ENCODE measurements at regions not wholly inside any gene's neighbourhood (a gene's known extent, or its start where the extent isn't known, plus 50 kb on each side); places are given as distances from the start of the nearest gene placed in this dataset.
A peak's percentile ranks its signal among the peaks of the same experiment; 100 is the strongest.

DNA sequence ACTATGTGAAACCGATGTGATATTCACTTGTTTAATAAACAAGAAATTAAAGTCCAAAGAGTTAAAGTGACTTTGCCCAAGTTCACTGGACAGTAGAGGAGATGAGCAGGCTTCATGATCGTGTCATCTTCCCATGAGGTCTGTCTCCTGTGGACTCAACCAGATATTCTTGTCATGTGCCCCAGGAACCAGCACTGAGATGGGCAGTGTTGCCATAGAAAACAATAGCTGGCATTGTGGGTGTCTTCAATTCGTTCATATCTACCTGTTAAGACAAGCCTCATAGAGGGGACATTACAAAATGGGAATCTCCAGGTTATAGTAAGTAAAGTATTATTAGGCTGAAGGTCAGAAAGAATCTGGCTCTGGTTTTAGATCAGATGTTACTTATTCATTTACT, 184.8 kb upstream of the BCL6 start:
- Mint-ChIP-seq H3K36me3 (ENCODE audit: low read depth) (peaks cover 7% of the 10 kb centered on the region), H3K4me3 (no peak overlapping the region), H3K27me3 (no peaks in the 10 kb centered on the region), H3K27ac (peak overlapping the region; percentile 37), H3K9me3 (no peaks in the 10 kb centered on the region), H3K4me1 (ENCODE audit: low read depth) (peaks cover 46% of the 10 kb centered on the region)
- ChIA-PET POLR2A (interaction anchor here (1.2 to 1.3 kb wide), 2 partner anchors 185 to 187 kb away, joined by 3 read pairs; partner anchors contain the start of gene BCL6), CTCF (interaction anchor here (0.5 to 6.0 kb wide), 3 partner anchors 80 to 190 kb away, joined by 3 to 32 read pairs (median 5); partner anchors contain the start of gene BCL6)
- ATAC-seq (no peak), DNase-seq (no peak)
- TF ChIP-seq, protein P1, sequence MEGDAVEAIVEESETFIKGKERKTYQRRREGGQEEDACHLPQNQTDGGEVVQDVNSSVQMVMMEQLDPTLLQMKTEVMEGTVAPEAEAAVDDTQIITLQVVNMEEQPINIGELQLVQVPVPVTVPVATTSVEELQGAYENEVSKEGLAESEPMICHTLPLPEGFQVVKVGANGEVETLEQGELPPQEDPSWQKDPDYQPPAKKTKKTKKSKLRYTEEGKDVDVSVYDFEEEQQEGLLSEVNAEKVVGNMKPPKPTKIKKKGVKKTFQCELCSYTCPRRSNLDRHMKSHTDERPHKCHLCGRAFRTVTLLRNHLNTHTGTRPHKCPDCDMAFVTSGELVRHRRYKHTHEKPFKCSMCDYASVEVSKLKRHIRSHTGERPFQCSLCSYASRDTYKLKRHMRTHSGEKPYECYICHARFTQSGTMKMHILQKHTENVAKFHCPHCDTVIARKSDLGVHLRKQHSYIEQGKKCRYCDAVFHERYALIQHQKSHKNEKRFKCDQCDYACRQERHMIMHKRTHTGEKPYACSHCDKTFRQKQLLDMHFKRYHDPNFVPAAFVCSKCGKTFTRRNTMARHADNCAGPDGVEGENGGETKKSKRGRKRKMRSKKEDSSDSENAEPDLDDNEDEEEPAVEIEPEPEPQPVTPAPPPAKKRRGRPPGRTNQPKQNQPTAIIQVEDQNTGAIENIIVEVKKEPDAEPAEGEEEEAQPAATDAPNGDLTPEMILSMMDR (IDR thresholded peaks at IDR 0.05) = no peak
- intact Hi-C loops (cut with micrococcal nuclease) = no loop called here

DNA sequence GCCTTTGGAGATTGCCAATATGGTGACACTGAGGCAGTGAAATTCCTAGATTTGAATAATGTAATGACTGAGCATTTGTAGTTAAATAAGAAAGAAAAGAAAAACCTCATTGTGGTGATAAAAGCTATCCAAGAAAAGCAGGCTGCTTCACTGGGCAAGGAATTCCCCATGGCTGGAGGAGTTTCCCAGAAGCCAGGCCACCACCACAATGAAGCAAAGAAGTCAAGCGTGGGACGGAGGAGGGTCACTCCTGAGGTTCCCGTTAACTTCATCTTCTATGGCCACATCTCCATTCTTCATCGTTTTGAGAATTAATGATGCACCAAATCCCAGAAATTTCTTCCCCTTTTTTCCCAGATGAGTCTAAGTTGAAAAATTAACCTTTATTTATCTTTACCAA, 185.8 kb upstream of the BCL6 start:
- TF ChIP-seq, protein P1 (IDR thresholded peaks at IDR 0.05) = no peak
- Mint-ChIP-seq H3K4me1 (ENCODE audit: low read depth) (peaks cover 46% of the 10 kb centered on the region), H3K9me3 (no peaks in the 10 kb centered on the region), H3K27ac (no peak overlapping the region), H3K4me3 (no peak overlapping the region), H3K36me3 (ENCODE audit: low read depth) (no peaks in the 10 kb centered on the region), H3K27me3 (no peaks in the 10 kb centered on the region)
- DNase-seq (no peak), ATAC-seq (no peak)
- CTCF ChIA-PET = interaction anchor here (1.1 kb wide), 1 partner anchor 186 kb away, joined by 5 read pairs; the partner anchor contains the start of gene BCL6
- intact Hi-C loops (cut with micrococcal nuclease) = no loop called here
- POLR2A ChIA-PET = no interaction called here

DNA sequence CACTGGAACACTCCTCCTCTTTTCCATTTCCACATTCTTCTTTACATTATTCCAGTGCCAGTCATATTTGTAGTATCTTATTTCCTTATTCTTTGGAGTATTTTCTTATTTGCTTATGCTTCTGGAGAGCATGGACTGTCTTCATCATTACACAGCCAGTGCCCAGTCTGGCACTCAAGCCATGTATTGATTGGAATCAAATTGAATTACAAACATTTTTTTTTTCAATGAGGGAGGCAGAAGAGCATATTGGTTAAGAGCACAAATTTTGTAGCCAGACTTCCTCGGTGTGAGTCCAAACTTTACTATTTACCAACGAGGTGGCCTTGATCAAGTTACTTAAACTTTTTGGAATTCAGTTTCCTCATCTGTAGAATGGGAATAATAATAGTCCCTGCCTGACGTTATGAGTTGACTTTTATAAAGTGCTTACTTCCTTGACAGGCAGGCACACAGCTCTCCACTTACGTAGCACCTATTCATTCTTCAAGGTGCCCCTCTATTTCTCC, 186.6 kb upstream of the BCL6 start:
- no peaks in the 10 kb centered on the region for H3K36me3 Mint-ChIP-seq (ENCODE audit: low read depth)
- no peaks in the 10 kb centered on the region for H3K9me3 Mint-ChIP-seq
- H3K4me3 Mint-ChIP-seq = no peak overlapping the region
- POLR2A ChIA-PET = no interaction called here
- CTCF ChIA-PET = no interaction called here
- intact Hi-C loops (cut with micrococcal nuclease) = no loop called here
- H3K27me3 Mint-ChIP-seq = no peaks in the 10 kb centered on the region
- no peak for ATAC-seq
- DNase-seq = no peak
- H3K27ac Mint-ChIP-seq = no peak overlapping the region
- peaks cover 43% of the 10 kb centered on the region for H3K4me1 Mint-ChIP-seq (ENCODE audit: low read depth)
- TF ChIP-seq, protein P1 (IDR thresholded peaks at IDR 0.05) = no peak

DNA sequence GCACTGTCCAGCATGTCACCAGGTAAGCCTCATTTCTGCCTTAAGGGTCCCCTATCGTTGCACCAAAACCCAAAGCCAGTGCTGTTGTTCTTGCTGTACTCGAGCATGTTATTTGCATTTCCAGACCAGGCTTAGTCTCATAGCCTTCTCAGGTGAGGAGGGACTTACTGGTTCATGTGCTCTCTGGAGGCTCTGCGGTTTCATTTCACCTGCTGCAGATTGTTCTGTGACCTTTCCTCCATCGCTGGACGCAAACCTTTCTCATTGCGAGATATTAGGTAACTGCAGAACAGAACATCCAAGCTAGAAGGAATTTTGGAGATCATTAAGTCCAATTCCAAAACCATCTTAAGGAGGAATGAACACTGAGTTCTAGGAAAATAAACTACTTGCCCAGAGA, 187.3 kb upstream of the BCL6 start:
- CTCF ChIA-PET = interaction anchor here (1.3 kb wide), 1 partner anchor 192 kb away, joined by 3 read pairs; no protein-coding TSS in a partner anchor
- ATAC-seq (no peak), DNase-seq (no peak)
- POLR2A ChIA-PET = no interaction called here
- TF ChIP-seq, protein P1 (IDR thresholded peaks at IDR 0.05) = no peak
- H3K4me1 Mint-ChIP-seq (ENCODE audit: low read depth) = peaks cover 38% of the 10 kb centered on the region
- intact Hi-C loops (cut with micrococcal nuclease) = no loop called here
- H3K9me3 Mint-ChIP-seq = no peaks in the 10 kb centered on the region
- no peaks in the 10 kb centered on the region for H3K27me3 Mint-ChIP-seq
- H3K4me3 Mint-ChIP-seq = no peak overlapping the region
- H3K27ac Mint-ChIP-seq = no peak overlapping the region
- H3K36me3 Mint-ChIP-seq (ENCODE audit: low read depth) = no peaks in the 10 kb centered on the region

DNA sequence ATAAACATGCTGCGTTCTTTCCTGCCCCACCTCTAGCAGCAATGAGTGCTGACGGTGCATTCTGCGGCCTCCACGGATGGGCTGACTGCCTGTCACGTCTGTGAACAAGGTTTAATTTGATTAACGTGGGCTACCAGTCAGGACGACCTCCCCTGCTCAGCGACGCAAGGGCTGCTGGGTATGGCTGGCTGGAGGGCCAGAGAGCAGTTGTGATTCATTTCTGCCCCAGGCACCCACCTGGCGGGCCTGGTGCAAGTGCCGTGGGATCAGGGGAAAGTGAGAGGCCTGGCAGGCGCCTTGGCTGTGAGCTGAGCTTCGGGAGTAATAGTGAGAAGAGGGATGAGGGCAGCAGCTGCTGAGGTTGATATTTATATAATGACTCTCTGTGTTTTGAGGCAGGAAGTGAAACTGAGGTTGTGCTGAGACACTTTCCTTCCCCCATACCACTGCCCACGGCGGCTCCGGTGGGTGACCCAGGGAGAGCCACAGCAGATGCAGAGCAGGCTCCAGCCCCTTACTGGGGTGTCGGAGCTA, 190.4 kb upstream of the BCL6 start:
- DNase-seq (peak; percentile 74), ATAC-seq (peak; percentile 94)
- H3K27ac Mint-ChIP-seq = peak overlapping the region; percentile 26
- intact Hi-C loops (cut with micrococcal nuclease) = no loop called here
- H3K27me3 Mint-ChIP-seq = no peaks in the 10 kb centered on the region
- peaks cover 18% of the 10 kb centered on the region for H3K4me1 Mint-ChIP-seq (ENCODE audit: low read depth)
- TF ChIP-seq, protein P1 (IDR thresholded peaks at IDR 0.05) = no peak
- H3K9me3 Mint-ChIP-seq = no peaks in the 10 kb centered on the region
- CTCF ChIA-PET = interaction anchor here (0.6 kb wide), 1 partner anchor 188 kb away, joined by 3 read pairs; no protein-coding TSS in a partner anchor
- POLR2A ChIA-PET = interaction anchor here (0.9 to 1.1 kb wide), 2 partner anchors 17 to 136 kb away, joined by 3 to 4 read pairs; no protein-coding TSS in a partner anchor
- no peak overlapping the region for H3K4me3 Mint-ChIP-seq
- H3K36me3 Mint-ChIP-seq (ENCODE audit: low read depth) = no peaks in the 10 kb centered on the region

All from activated CD8-positive, alpha-beta T cell treated with anti-CD3 and anti-CD28 coated beads for 36 hours (primary cell).